ENCODE measurements at regions not wholly inside any gene's neighbourhood (a gene's known extent, or its start where the extent isn't known, plus 50 kb on each side); places are given as distances from the start of the nearest gene placed in this dataset.

- no peaks in the 10 kb centered on the region for H3K36me3 ChIP-seq (ENCODE audit: control insufficient read depth in 2 of 2, extremely low read depth in 1 of 2, insufficient read depth in 2 of 2, low read length in 2 of 2)
- no peak overlapping the region for H3K4me3 ChIP-seq (ENCODE audit: control insufficient read depth in 2 of 3, extremely low read depth in 1 of 3, insufficient read depth in 2 of 3, low read depth in 1 of 3, low read length in 3 of 3)
- no peaks in the 10 kb centered on the region for H3K4me1 ChIP-seq (ENCODE audit: control insufficient read depth, extremely low read depth, insufficient read depth, low read length)
- no peaks in the 10 kb centered on the region for H3K27me3 ChIP-seq (ENCODE audit: control insufficient read depth, extremely low read depth, insufficient read depth, low read length)
- no peaks in the 10 kb centered on the region for H3K9me1 ChIP-seq (ENCODE audit: control insufficient read depth, extremely low read depth, insufficient read depth, low read length)
- H4K20me1 ChIP-seq (ENCODE audit: control insufficient read depth, extremely low read depth, insufficient read depth, low read length) = no peaks in the 10 kb centered on the region
- no peaks in the 10 kb centered on the region for H3K79me2 ChIP-seq (ENCODE audit: control insufficient read depth, insufficient read depth, low read length)
- H3K9me3 ChIP-seq (ENCODE audit: control insufficient read depth, low read depth, low read length) = no peaks in the 10 kb centered on the region
- DNase-seq (ENCODE audit: low read depth, low spot score) (no peak), FAIRE-seq (no peak)
- dilution Hi-C loops (cut with MboI; ENCODE audit: extremely low pct_ligation_motif_present, low sequenced_read_pairs) = no loop called here
- no peak overlapping the region for H3K9ac ChIP-seq (ENCODE audit: control insufficient read depth, extremely low read depth, insufficient read depth, low read length)
- TF ChIP-seq CTCF (optimal IDR thresholded peaks at IDR 0.05 in 1 of 3, IDR thresholded peaks at IDR 0.05 in 1 of 3, conservative IDR thresholded peaks at IDR 0.05 in 1 of 3; ENCODE audit: extremely low read depth in 1 of 3, insufficient read depth in 2 of 3, low read length in 3 of 3) (no peak), EZH2 (IDR thresholded peaks at IDR 0.05; ENCODE audit: low read length) (no peak)
- no peak overlapping the region for H3K4me2 ChIP-seq (ENCODE audit: control insufficient read depth, extremely low read depth, insufficient read depth, low read depth, low read length)
- H2AFZ ChIP-seq (ENCODE audit: control insufficient read depth, low read length) = no peak overlapping the region
- no peak overlapping the region for H3K27ac ChIP-seq (ENCODE audit: control insufficient read depth, insufficient read depth, low read length)
These were observed 159.3 kb downstream of the SCG2 start for GRCh38 chr2:223442847-223443246.

GRCh38 chr2:223450246-223450645, 151.9 kb downstream of the SCG2 start:
- Histone ChIP-seq H3K4me2 (ENCODE audit: control insufficient read depth, extremely low read depth, insufficient read depth, low read depth, low read length) (no peak overlapping the region), H3K9me1 (ENCODE audit: control insufficient read depth, extremely low read depth, insufficient read depth, low read length) (no peaks in the 10 kb centered on the region), H3K9me3 (ENCODE audit: control insufficient read depth, low read depth, low read length) (no peaks in the 10 kb centered on the region), H3K27ac (ENCODE audit: control insufficient read depth, insufficient read depth, low read length) (no peak overlapping the region), H3K4me1 (ENCODE audit: control insufficient read depth, extremely low read depth, insufficient read depth, low read length) (no peaks in the 10 kb centered on the region), H3K4me3 (ENCODE audit: control insufficient read depth in 2 of 3, extremely low read depth in 1 of 3, insufficient read depth in 2 of 3, low read depth in 1 of 3, low read length in 3 of 3) (no peak overlapping the region), H3K27me3 (ENCODE audit: control insufficient read depth, extremely low read depth, insufficient read depth, low read length) (no peaks in the 10 kb centered on the region), H3K9ac (ENCODE audit: control insufficient read depth, extremely low read depth, insufficient read depth, low read length) (no peak overlapping the region), H4K20me1 (ENCODE audit: control insufficient read depth, extremely low read depth, insufficient read depth, low read length) (no peaks in the 10 kb centered on the region), H2AFZ (ENCODE audit: control insufficient read depth, low read length) (no peak overlapping the region), H3K36me3 (ENCODE audit: control insufficient read depth in 2 of 2, extremely low read depth in 1 of 2, insufficient read depth in 2 of 2, low read length in 2 of 2) (no peaks in the 10 kb centered on the region), H3K79me2 (ENCODE audit: control insufficient read depth, insufficient read depth, low read length) (no peaks in the 10 kb centered on the region)
- no peak for FAIRE-seq
- TF ChIP-seq EZH2 (IDR thresholded peaks at IDR 0.05; ENCODE audit: low read length) (no peak), CTCF (optimal IDR thresholded peaks at IDR 0.05 in 1 of 3, IDR thresholded peaks at IDR 0.05 in 1 of 3, conservative IDR thresholded peaks at IDR 0.05 in 1 of 3; ENCODE audit: extremely low read depth in 1 of 3, insufficient read depth in 2 of 3, low read length in 3 of 3) (no peak)
- DNase-seq (ENCODE audit: low read depth, low spot score) = no peak
- dilution Hi-C loops (cut with MboI; ENCODE audit: extremely low pct_ligation_motif_present, low sequenced_read_pairs) = no loop called here

Data from keratinocyte (primary cell).